DND-41 (cell line): ENCODE measurements at regions not wholly inside any gene's neighbourhood (a gene's known extent, or its start where the extent isn't known, plus 50 kb on each side); places are given as distances from the start of the nearest gene placed in this dataset.

Experiments used
- CTCF ChIP-seq: IDR thresholded peaks from 2 replicates; pipeline ENCODE4 v1.5.1; 2012; ENCODE audit warnings: borderline replicate concordance, low read length, moderate library complexity, mild to moderate bottlenecking; ENCODE audit not compliant: poor library complexity, severe bottlenecking; ENCODE audit errors: extremely low read depth
- EZH2 ChIP-seq: IDR thresholded peaks from 3 replicates; pipeline ENCODE4 v1.6.1; 2012; ENCODE audit warnings: borderline replicate concordance, low read depth, mild to moderate bottlenecking, moderate library complexity, low read length, inconsistent platforms; ENCODE audit not compliant: severe bottlenecking

DNA sequence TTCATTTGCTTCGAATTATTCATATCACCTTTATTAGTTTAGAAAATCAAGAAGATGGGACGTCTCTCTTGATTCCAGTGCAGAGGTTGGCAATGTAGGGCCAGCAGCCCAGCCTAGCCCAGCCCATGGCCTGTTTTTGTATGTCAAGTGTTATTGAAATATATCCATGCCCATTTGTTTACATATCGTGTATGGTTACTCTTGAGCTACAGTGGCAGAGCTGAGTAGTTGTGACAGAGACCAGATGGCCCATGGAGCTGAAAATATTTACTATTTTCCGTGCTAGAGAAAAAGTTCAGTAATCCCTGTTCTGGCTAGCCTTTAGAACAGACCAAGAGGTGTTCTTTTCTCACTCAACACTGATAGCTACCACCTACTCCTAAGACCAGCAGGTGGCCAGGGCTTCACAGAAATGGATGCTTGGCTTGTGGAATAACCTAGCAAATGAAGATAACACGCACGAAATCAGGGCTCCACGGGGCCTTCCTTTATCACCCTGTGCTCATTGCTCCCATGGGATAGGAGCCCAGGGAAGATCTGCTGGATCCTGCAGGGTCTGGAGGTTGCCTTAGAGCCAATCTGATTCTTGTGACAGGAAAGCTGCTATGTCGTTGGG, 123.2 kb upstream of the ANKFN1 start:
- TF ChIP-seq CTCF (peak; percentile 12), EZH2 (no peak)
